ENCODE measurements at regions not wholly inside any gene's neighbourhood (a gene's known extent, or its start where the extent isn't known, plus 50 kb on each side); places are given as distances from the start of the nearest gene placed in this dataset.
"Not testable (repeated sequence)": the region's sequence is repeated elsewhere in the genome, so short reads cannot be mapped to it uniquely, and the experiment has no call there.

- no peak for DNase-seq (ENCODE audit: low read depth in 2 of 2, low spot score in 1 of 2)
Observed at GRCh38 chr13:89432997-89433396, 1761.8 kb downstream of the SLITRK5 start.

GRCh38 chr13:89434624-89435023 lies 1763.5 kb downstream of the SLITRK5 start:
- DNase-seq (ENCODE audit: low read depth in 2 of 2, low spot score in 1 of 2) = not testable (repeated sequence)

GRCh38 chr13:89454681-89455080 lies 1783.5 kb downstream of the SLITRK5 start:
- DNase-seq (ENCODE audit: low read depth in 2 of 2, low spot score in 1 of 2) = no peak

GRCh38 chr13:89455225-89455624 lies 1784.1 kb downstream of the SLITRK5 start:
- DNase-seq (ENCODE audit: low read depth in 2 of 2, low spot score in 1 of 2) = no peak

GRCh38 chr13:89455741-89456140 lies 1784.6 kb downstream of the SLITRK5 start:
- no peak for DNase-seq (ENCODE audit: low read depth in 2 of 2, low spot score in 1 of 2)

GRCh38 chr13:89457977-89458376 lies 1786.8 kb downstream of the SLITRK5 start:
- no peak for DNase-seq (ENCODE audit: low read depth in 2 of 2, low spot score in 1 of 2)

- no peak for DNase-seq (ENCODE audit: low read depth in 2 of 2, low spot score in 1 of 2)
Observed at GRCh38 chr13:89458456-89458855, 1787.3 kb downstream of the SLITRK5 start.

GRCh38 chr13:89460895-89461294 lies 1789.7 kb downstream of the SLITRK5 start:
- DNase-seq (ENCODE audit: low read depth in 2 of 2, low spot score in 1 of 2) = not testable (repeated sequence)

GRCh38 chr13:89465366-89465765 lies 1794.2 kb downstream of the SLITRK5 start:
- DNase-seq (ENCODE audit: low read depth in 2 of 2, low spot score in 1 of 2) = no peak

- no peak for DNase-seq (ENCODE audit: low read depth in 2 of 2, low spot score in 1 of 2)
Observed at GRCh38 chr13:89468081-89468480, 1796.9 kb downstream of the SLITRK5 start.

- DNase-seq (ENCODE audit: low read depth in 2 of 2, low spot score in 1 of 2) = no peak
Observed at GRCh38 chr13:89470901-89471300, 1799.7 kb downstream of the SLITRK5 start.

- DNase-seq (ENCODE audit: low read depth in 2 of 2, low spot score in 1 of 2) = no peak
Observed at GRCh38 chr13:89474432-89474831, 1803.3 kb downstream of the SLITRK5 start.

GRCh38 chr13:89486065-89486464 lies 1814.9 kb downstream of the SLITRK5 start:
- no peak for DNase-seq (ENCODE audit: low read depth in 2 of 2, low spot score in 1 of 2)

- DNase-seq (ENCODE audit: low read depth in 2 of 2, low spot score in 1 of 2) = no peak
Observed at GRCh38 chr13:89486709-89487108, 1815.5 kb downstream of the SLITRK5 start.

GRCh38 chr13:89490661-89491060 lies 1819.5 kb downstream of the SLITRK5 start:
- DNase-seq (ENCODE audit: low read depth in 2 of 2, low spot score in 1 of 2) = no peak

GRCh38 chr13:89496478-89496877 lies 1825.3 kb downstream of the SLITRK5 start:
- no peak for DNase-seq (ENCODE audit: low read depth in 2 of 2, low spot score in 1 of 2)

- DNase-seq (ENCODE audit: low read depth in 2 of 2, low spot score in 1 of 2) = no peak
Observed at GRCh38 chr13:89497658-89498057, 1826.5 kb downstream of the SLITRK5 start.

- DNase-seq (ENCODE audit: low read depth in 2 of 2, low spot score in 1 of 2) = no peak
Observed at GRCh38 chr13:89502286-89502685, 1831.1 kb downstream of the SLITRK5 start.

- no peak for DNase-seq (ENCODE audit: low read depth in 2 of 2, low spot score in 1 of 2)
Observed at GRCh38 chr13:89514534-89515312, 1832.8 kb upstream of the MIR17HG start.

- DNase-seq (ENCODE audit: low read depth in 2 of 2, low spot score in 1 of 2) = no peak
Observed at GRCh38 chr13:89515948-89516347, 1831.5 kb upstream of the MIR17HG start.

GRCh38 chr13:89518289-89519077 lies 1829.0 kb upstream of the MIR17HG start:
- DNase-seq (ENCODE audit: low read depth in 2 of 2, low spot score in 1 of 2) = no peak

GRCh38 chr13:89520468-89520867 lies 1827.0 kb upstream of the MIR17HG start:
- DNase-seq (ENCODE audit: low read depth in 2 of 2, low spot score in 1 of 2) = no peak
